WTC11 (cell line): ENCODE measurements at regions not wholly inside any gene's neighbourhood (a gene's known extent, or its start where the extent isn't known, plus 50 kb on each side); places are given as distances from the start of the nearest gene placed in this dataset.

Source experiments
- ATAC-seq: fragments of 200-7000 bp; cut with Tn5 transposase; 2 replicates; pipeline ENCODE4 v1.10.0; 2021; ENCODE audit warnings: mild to moderate bottlenecking, moderate library complexity
- CTCF ChIA-PET: fragments of 300-600 bp; sonication (Branson Sonifier 250); formaldehyde crosslinking; loops from one replicate; lab custom pipeline; 2021; ENCODE audit warnings: antibody characterized with exemption; lab: Charles Lee
- POLR2A ChIA-PET: fragments of 350-600 bp; sonication (Branson Sonifier 250); formaldehyde crosslinking; loops from one replicate; lab custom pipeline; 2021; ENCODE audit warnings: antibody characterized with exemption; lab: Charles Lee
- DNase-seq: peaks from one replicate; pipeline ENCODE4 v3.0.0; 2021; ENCODE audit warnings: low spot score
- H3K27ac Mint-ChIP-seq: 2 replicates; pipeline ENCODE4 v1.8.0; 2021; ENCODE audit warnings: mixed read lengths
- H3K27me3 Mint-ChIP-seq: 2 replicates; pipeline ENCODE4 v1.8.0; 2021; ENCODE audit warnings: low read depth, mild to moderate bottlenecking, moderate library complexity, mixed read lengths
- H3K36me3 Mint-ChIP-seq: 2 replicates; pipeline ENCODE4 v1.8.0; 2021; ENCODE audit warnings: mixed read lengths
- H3K4me1 Mint-ChIP-seq: 2 replicates; pipeline ENCODE4 v1.8.0; 2022; ENCODE audit warnings: mixed read lengths
- H3K4me3 Mint-ChIP-seq: 2 replicates; pipeline ENCODE4 v1.8.0; 2021; ENCODE audit warnings: mild to moderate bottlenecking, moderate library complexity, mixed read lengths
- H3K9me3 Mint-ChIP-seq: 2 replicates; pipeline ENCODE4 v1.8.0; 2021; ENCODE audit warnings: mixed read lengths
- AFF4 ChIP-seq: sonication (generic); formaldehyde crosslinking; IDR thresholded peaks from 2 replicates; pipeline ENCODE4 v1.8.1; 2023; ENCODE audit warnings: mild to moderate bottlenecking, missing genetic modification reagents, borderline replicate concordance
- ATF3 ChIP-seq: sonication (generic); formaldehyde crosslinking; conservative IDR thresholded peaks from 2 replicates; pipeline ENCODE4 v1.8.1; 2022; ENCODE audit warnings: mild to moderate bottlenecking, missing genetic modification reagents
- E2F1 ChIP-seq: sonication (generic); formaldehyde crosslinking; IDR thresholded peaks from 2 replicates; pipeline ENCODE4 v1.8.0; 2022; ENCODE audit warnings: mild to moderate bottlenecking, missing genetic modification reagents
- KAT7 ChIP-seq: sonication (generic); formaldehyde crosslinking; IDR thresholded peaks from 2 replicates; pipeline ENCODE4 v1.8.1; 2023; ENCODE audit warnings: missing genetic modification reagents, mild to moderate bottlenecking, borderline replicate concordance
- MYBL2 ChIP-seq: sonication (generic); formaldehyde crosslinking; IDR thresholded peaks from 2 replicates; pipeline ENCODE4 v1.8.1; 2023; ENCODE audit warnings: mild to moderate bottlenecking, moderate library complexity, missing genetic modification reagents
- NR1H2 ChIP-seq: sonication (generic); formaldehyde crosslinking; IDR thresholded peaks from 2 replicates; pipeline ENCODE4 v1.9.0; 2021; ENCODE audit warnings: mild to moderate bottlenecking, moderate library complexity, missing genetic modification reagents
- RORB ChIP-seq: fragments of 250-450 bp; sonication (Bioruptor Pico); IDR thresholded peaks from 2 replicates; pipeline ENCODE4 v1.9.0; 2021; ENCODE audit warnings: mild to moderate bottlenecking
- ZMAT4 ChIP-seq: fragments of 250-450 bp; sonication (Bioruptor Pico); IDR thresholded peaks from 2 replicates; pipeline ENCODE4 v1.9.0; 2021; ENCODE audit warnings: mild to moderate bottlenecking
- ZNF121 ChIP-seq: sonication (generic); formaldehyde crosslinking; IDR thresholded peaks from 2 replicates; pipeline ENCODE4 v1.8.0; 2023; ENCODE audit warnings: missing genetic modification reagents
- ZNF281 ChIP-seq: sonication (generic); formaldehyde crosslinking; IDR thresholded peaks from 2 replicates; pipeline ENCODE4 v1.8.0; 2023; ENCODE audit warnings: mild to moderate bottlenecking, missing genetic modification reagents
- ZNF416 ChIP-seq: fragments of 250-450 bp; sonication (Bioruptor Pico); IDR thresholded peaks from 2 replicates; pipeline ENCODE4 v1.9.0; 2021; ENCODE audit warnings: mild to moderate bottlenecking, inconsistent platforms
- ZNF532 ChIP-seq: fragments of 250-450 bp; sonication (Bioruptor Pico); IDR thresholded peaks from 2 replicates; pipeline ENCODE4 v1.9.0; 2021; ENCODE audit warnings: mild to moderate bottlenecking, borderline replicate concordance
- ZSCAN18 ChIP-seq: fragments of 250-450 bp; sonication (Bioruptor Pico); IDR thresholded peaks from 2 replicates; pipeline ENCODE4 v2.1.2; 2022; ENCODE audit warnings: mild to moderate bottlenecking, moderate library complexity

GRCh38 chr13:68028701-68029100 lies 798.6 kb upstream of the PCDH9 start:
- ChIA-PET CTCF (interaction anchor here (0.6 kb wide), 1 partner anchor 421 kb away, joined by 3 read pairs; no protein-coding TSS in a partner anchor), POLR2A (no interaction called here)
- Mint-ChIP-seq H3K4me1 (peaks cover 17% of the 10 kb centered on the region), H3K27ac (no peak overlapping the region), H3K36me3 (no peaks in the 10 kb centered on the region), H3K9me3 (no peaks in the 10 kb centered on the region), H3K4me3 (no peak overlapping the region), H3K27me3 (0 out of 2 replicates have a peak, but pooled peaks cover 5% of the 10 kb centered on the region)
- no peak for DNase-seq
- no peak for ATAC-seq
- TF ChIP-seq AFF4 (CRISPR knock-in tag) (no peak), MYBL2 (CRISPR knock-in tag) (no peak), ZMAT4 (CRISPR knock-in tag) (no peak), ZNF281 (no peak), ATF3 (CRISPR knock-in tag) (no peak), ZNF121 (no peak), E2F1 (CRISPR knock-in tag) (no peak), ZNF532 (CRISPR knock-in tag) (no peak), NR1H2 (CRISPR knock-in tag) (no peak), RORB (CRISPR knock-in tag) (no peak), ZSCAN18 (no peak), KAT7 (no peak), ZNF416 (CRISPR knock-in tag) (no peak)
